ENCODE measurements at regions not wholly inside any gene's neighbourhood (a gene's known extent, or its start where the extent isn't known, plus 50 kb on each side); places are given as distances from the start of the nearest gene placed in this dataset.
"Not testable (repeated sequence)": the region's sequence is repeated elsewhere in the genome, so short reads cannot be mapped to it uniquely, and the experiment has no call there.

DNA sequence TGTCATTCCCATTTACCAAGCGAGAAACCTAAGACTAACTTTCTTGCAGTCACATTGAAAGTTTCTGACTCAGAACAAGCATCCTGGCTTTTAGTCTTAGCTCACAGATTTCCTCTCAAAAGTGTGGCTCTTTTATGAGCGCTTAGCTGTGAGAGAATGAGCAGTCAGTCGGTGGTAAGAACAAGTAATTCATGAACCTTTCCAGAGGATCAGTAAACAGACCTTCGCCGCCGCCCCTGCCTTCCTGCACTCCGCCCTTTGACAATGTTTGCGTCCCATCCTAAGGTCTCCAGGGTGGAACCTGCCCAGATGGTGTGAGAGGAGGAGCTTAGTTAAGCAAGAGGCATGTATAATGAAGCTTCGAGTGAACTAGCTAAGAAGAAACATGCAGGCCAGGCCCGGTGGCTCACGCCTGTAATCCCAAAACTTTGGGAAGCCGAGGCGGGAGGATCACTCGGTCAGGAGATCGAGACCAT is 142.4 kb downstream of the GLUL start:
- Histone ChIP-seq H3K4me3 (no peak overlapping the region), H3K36me3 (ENCODE audit: low read depth) (no peaks in the 10 kb centered on the region), H3K9me3 (no peaks in the 10 kb centered on the region), H3K4me1 (ENCODE audit: low read depth) (peaks cover 9% of the 10 kb centered on the region)
- TF ChIP-seq, protein P1, sequence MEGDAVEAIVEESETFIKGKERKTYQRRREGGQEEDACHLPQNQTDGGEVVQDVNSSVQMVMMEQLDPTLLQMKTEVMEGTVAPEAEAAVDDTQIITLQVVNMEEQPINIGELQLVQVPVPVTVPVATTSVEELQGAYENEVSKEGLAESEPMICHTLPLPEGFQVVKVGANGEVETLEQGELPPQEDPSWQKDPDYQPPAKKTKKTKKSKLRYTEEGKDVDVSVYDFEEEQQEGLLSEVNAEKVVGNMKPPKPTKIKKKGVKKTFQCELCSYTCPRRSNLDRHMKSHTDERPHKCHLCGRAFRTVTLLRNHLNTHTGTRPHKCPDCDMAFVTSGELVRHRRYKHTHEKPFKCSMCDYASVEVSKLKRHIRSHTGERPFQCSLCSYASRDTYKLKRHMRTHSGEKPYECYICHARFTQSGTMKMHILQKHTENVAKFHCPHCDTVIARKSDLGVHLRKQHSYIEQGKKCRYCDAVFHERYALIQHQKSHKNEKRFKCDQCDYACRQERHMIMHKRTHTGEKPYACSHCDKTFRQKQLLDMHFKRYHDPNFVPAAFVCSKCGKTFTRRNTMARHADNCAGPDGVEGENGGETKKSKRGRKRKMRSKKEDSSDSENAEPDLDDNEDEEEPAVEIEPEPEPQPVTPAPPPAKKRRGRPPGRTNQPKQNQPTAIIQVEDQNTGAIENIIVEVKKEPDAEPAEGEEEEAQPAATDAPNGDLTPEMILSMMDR (IDR thresholded peaks at IDR 0.05): no peak
- intact Hi-C loops (cut with DNase I, micrococcal nuclease): no loop called here
- ATAC-seq (peak; percentile 100), DNase-seq (peak; percentile 88 to 89 (median 88))

DNA sequence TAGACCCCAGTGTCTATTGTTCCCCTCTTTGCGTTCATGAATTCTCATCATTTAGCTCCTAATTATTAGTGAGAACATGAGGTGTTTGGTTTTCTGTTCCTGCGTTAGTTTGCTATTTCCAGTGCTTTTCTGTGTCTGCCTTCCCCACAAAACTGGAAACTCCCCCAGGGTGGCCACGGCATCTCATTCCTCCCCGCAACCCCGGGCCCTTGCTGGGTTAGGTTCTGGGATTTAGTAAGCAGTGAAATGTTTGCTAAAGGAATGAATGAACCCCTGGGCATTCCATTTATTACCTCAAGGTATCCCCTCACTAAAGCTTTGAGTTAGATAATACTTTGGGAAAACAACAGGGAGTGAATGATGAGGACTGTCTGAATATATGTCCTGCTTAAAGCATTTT is 142.9 kb downstream of the GLUL start:
- ATAC-seq: no peak
- TF ChIP-seq, protein P1 (IDR thresholded peaks at IDR 0.05): no peak

DNA sequence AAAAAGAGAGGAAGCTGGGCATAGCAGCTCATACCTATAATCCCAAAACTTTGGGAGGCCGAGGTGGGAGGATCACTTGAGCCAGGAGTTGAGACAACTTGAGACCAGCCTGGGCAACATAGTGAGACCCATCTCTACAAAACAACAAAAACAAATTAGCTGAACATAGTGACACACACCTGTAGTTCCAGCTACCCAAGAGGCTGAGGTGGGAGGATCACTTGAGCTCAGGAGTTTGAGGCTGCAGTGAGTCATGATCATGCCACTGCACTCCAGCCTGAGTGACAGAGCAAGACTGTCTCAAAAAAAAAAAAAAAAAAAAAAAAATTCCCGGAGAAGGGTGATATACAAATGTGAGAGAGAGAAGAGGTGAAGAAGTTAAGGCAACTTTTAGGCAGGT is 143.8 kb downstream of the GLUL start:
- H3K4me1 ChIP-seq (ENCODE audit: low read depth); H3K36me3 ChIP-seq (ENCODE audit: low read depth); DNase-seq; ATAC-seq; H3K4me3 ChIP-seq; H3K9me3 ChIP-seq; intact Hi-C loops (cut with DNase I, micrococcal nuclease): not testable (repeated sequence)

More for the DNA sequence above, 142.9 kb downstream of the GLUL start:
- Histone ChIP-seq H3K36me3 (ENCODE audit: low read depth) (no peaks in the 10 kb centered on the region), H3K4me1 (ENCODE audit: low read depth) (peaks cover 9% of the 10 kb centered on the region), H3K9me3 (no peaks in the 10 kb centered on the region), H3K4me3 (no peak overlapping the region)
- DNase-seq: no peak
- intact Hi-C loops (cut with DNase I, micrococcal nuclease): no loop called here

DNA sequence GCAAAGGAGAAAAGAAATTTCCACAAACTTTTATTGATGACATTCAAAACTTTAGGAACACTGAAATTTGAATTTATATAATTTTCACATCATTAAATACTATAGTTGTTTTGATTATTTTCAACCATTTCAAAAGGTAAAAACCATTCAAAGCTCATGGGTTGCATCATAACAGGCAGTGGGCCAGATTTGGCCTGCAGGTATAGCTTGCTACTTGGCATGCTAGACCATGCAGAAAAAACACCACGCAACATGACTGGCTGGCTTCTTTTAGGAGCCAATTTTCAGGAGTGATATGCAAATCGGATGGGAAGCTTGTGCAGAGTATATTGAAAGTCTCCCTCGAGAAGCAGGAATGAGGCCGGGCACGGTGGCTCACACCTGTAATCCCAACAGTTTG is 144.8 kb downstream of the GLUL start:
- Histone ChIP-seq H3K4me3 (no peak overlapping the region), H3K4me1 (ENCODE audit: low read depth) (peaks cover 9% of the 10 kb centered on the region), H3K9me3 (no peaks in the 10 kb centered on the region), H3K36me3 (ENCODE audit: low read depth) (no peaks in the 10 kb centered on the region)
- intact Hi-C loops (cut with DNase I, micrococcal nuclease): no loop called here
- DNase-seq: no peak
- no peak for ATAC-seq
- TF ChIP-seq, protein P1 (IDR thresholded peaks at IDR 0.05): no peak

DNA sequence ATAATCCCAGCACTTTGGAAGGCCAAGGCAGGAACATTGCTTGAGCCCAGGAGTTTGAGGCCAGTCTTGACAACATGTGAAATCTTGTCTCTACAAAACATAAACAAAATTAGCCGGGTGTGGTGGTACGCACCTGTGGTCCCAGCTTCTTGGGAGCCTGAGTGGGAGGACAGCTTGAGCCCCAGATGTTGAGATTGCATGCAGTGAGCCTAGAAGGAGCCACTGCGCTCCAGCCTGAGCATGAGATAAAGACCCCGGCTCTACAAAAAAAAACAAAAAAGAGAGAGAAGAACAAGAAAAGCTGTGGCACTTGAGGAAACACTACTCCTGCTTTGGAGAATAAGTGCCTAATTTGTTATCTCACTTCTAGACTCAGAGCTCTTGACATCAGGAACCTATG is 146.6 kb downstream of the GLUL start:
- intact Hi-C loops (cut with DNase I, micrococcal nuclease): no loop called here
- peaks cover 9% of the 10 kb centered on the region for H3K4me1 ChIP-seq (ENCODE audit: low read depth)
- TF ChIP-seq, protein P1 (IDR thresholded peaks at IDR 0.05): no peak

DNA sequence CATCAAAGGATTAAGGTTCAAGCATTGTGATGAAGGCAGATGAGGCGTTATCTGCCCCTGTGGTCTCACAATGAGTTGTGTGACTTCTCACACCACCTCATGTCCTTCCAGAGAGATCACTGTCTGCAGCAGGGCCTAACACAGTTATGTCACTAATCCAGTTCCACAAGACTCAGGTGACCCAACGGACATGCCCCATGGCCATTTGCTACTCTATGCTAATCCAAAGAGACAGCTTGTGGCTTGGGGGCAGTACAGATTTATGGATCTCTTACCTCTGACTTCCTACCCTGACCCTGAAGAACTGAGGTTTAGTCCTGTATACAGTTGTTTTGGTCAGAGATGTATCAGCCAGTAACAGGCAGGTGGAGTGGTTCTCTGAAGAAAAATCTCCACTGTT is 147.1 kb downstream of the GLUL start:
- TF ChIP-seq, protein P1 (IDR thresholded peaks at IDR 0.05): no peak
- no peaks in the 10 kb centered on the region for H3K9me3 ChIP-seq
- intact Hi-C loops (cut with DNase I, micrococcal nuclease): no loop called here
- H3K4me3 ChIP-seq: no peak overlapping the region
- DNase-seq (no peak), ATAC-seq (no peak)
- H3K36me3 ChIP-seq (ENCODE audit: low read depth): no peaks in the 10 kb centered on the region
- peaks cover 9% of the 10 kb centered on the region for H3K4me1 ChIP-seq (ENCODE audit: low read depth)

More for the DNA sequence above, 146.6 kb downstream of the GLUL start:
- H3K36me3 ChIP-seq (ENCODE audit: low read depth): no peaks in the 10 kb centered on the region
- H3K4me3 ChIP-seq: no peak overlapping the region
- no peak for DNase-seq
- no peak for ATAC-seq
- H3K9me3 ChIP-seq: no peaks in the 10 kb centered on the region
